OCI-LY3 (cell line): ENCODE measurements at regions not wholly inside any gene's neighbourhood (a gene's known extent, or its start where the extent isn't known, plus 50 kb on each side); places are given as distances from the start of the nearest gene placed in this dataset.

ENCODE experiments used
- EZH2phosphoT487 ChIP-seq: fragments of 200-600 bp; shearing (Covaris generic); IDR thresholded peaks from 2 replicates; pipeline ENCODE4 v1.6.1; 2018; ENCODE audit warnings: antibody characterized with exemption, mixed run types, low read depth
- TF ChIP-seq, protein P1 (sequence below): fragments of 200-600, 300-600 bp; sonication (generic); IDR thresholded peaks from 2 replicates; pipeline ENCODE4 v1.5.1; 2014; ENCODE audit warnings: antibody characterized with exemption, low read length, low read depth

DNA sequence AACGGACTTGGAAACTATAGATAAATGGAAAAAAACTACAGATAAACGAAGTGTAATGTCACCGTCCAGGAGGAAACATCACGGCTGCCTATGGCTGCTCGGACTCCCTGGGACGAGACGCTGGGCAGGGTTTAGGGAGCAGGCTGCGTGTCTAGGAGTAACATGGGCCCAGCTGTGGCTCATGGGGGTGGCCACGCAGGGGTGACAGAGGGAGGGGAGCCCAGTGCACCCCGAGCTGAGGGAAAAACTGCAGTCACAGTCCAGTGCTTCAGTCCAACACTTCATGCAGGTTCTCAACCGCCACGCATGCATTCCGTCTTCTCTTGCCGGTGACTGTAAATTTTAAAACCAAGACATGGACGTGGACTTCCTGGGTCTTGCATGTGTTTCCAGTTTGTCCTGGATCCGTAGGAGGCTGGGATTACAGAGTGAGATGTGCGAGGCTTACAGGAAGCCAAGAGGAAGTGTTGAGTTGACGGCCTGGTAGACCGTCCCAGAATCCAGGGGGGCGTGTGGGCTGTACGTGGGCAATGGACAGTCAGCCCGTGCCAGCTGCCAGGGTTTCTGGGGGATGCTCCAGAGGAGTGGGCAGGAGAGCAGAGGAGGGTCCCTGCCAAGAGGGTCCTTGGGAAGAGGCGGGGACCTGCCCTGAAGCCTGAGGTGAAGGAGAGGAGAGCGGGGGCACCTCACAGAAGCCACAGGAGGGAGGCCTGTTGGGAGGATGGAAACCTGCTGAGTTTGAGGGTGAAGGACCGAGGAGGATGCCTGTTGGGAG is 691.4 kb downstream of the BRD1 start:
- TF ChIP-seq, protein P1, sequence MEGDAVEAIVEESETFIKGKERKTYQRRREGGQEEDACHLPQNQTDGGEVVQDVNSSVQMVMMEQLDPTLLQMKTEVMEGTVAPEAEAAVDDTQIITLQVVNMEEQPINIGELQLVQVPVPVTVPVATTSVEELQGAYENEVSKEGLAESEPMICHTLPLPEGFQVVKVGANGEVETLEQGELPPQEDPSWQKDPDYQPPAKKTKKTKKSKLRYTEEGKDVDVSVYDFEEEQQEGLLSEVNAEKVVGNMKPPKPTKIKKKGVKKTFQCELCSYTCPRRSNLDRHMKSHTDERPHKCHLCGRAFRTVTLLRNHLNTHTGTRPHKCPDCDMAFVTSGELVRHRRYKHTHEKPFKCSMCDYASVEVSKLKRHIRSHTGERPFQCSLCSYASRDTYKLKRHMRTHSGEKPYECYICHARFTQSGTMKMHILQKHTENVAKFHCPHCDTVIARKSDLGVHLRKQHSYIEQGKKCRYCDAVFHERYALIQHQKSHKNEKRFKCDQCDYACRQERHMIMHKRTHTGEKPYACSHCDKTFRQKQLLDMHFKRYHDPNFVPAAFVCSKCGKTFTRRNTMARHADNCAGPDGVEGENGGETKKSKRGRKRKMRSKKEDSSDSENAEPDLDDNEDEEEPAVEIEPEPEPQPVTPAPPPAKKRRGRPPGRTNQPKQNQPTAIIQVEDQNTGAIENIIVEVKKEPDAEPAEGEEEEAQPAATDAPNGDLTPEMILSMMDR: no peak
- no peak for TF ChIP-seq EZH2phosphoT487
